Heart left ventricle (tissue), 16 donors: ENCODE measurements at regions not wholly inside any gene's neighbourhood (a gene's known extent, or its start where the extent isn't known, plus 50 kb on each side); places are given as distances from the start of the nearest gene placed in this dataset.
"Not testable (repeated sequence)": the region's sequence is repeated elsewhere in the genome, so short reads cannot be mapped to it uniquely, and the experiment has no call there.

Experiments
- ATAC-seq, 4 donors: fragments of 200-7000 bp; cut with Tn5 transposase; one replicate each; pipeline ENCODE4 v1.9.1; 2020 to 2022; ENCODE audit warnings: moderate library complexity in 4 of 4, mild to moderate bottlenecking in 3 of 4, moderate number of reproducible peaks in 1 of 4
- DNase-seq, 5 donors: peaks; one replicate each; pipeline ENCODE4 v3.0.0-alpha.2; 2020
- H3K27ac ChIP-seq, 12 donors: fragments of 200-600 bp; sonication (generic) in 4 of 12; one replicate each; pipeline versions ENCODE4 v1.5.0 to v1.8.0; 2016 to 2022; ENCODE audit warnings: mild to moderate bottlenecking in 2 of 12
- H3K27me3 ChIP-seq, 9 donors: fragments of 200-600 bp; sonication (generic) in 2 of 9; one replicate each; pipeline versions ENCODE4 v1.5.1 to v1.8.0; 2016 to 2022; ENCODE audit warnings: mild to moderate bottlenecking in 3 of 9
- H3K36me3 ChIP-seq, 9 donors: fragments of 200-600 bp; sonication (generic) in 2 of 9; one replicate each; pipeline versions ENCODE4 v1.5.0 to v1.8.0; 2018 to 2022; ENCODE audit warnings: mild to moderate bottlenecking in 2 of 9
- H3K4me1 ChIP-seq, 12 donors: fragments of 200-600 bp; sonication (generic) in 4 of 12; one replicate each; pipeline versions ENCODE4 v1.5.0 to v1.8.0; 2016 to 2022; ENCODE audit warnings: mild to moderate bottlenecking in 3 of 12
- H3K4me3 ChIP-seq, 12 donors: fragments of 200-600 bp; sonication (generic) in 4 of 12; one replicate each; pipeline versions ENCODE4 v1.5.0 to v1.8.0; 2017 to 2022; ENCODE audit warnings: mild to moderate bottlenecking in 9 of 12, moderate library complexity in 4 of 12
- H3K9me3 ChIP-seq, 12 donors: fragments of 200-600 bp; sonication (generic) in 4 of 12; one replicate each; pipeline versions ENCODE4 v1.5.0 to v1.8.0; 2016 to 2022; ENCODE audit warnings: mild to moderate bottlenecking in 1 of 12
- POLR2A ChIP-seq, 2 donors: fragments of 450-650 bp; IDR thresholded peaks; one replicate each; pipeline ENCODE4 v1.6.1; 2017; ENCODE audit warnings: antibody characterized with exemption in 2 of 2, mild to moderate bottlenecking in 2 of 2, moderate library complexity in 2 of 2
- WGBS, 4 donors: extraction: QIAGEN DNeasy Blood & Tissue Kit in 2 of 4; methylation state at CpG; one replicate each; pipeline versions ENCODE4 v1.1.5 to v1.1.7; 2013 to 2018; 5-methylcytosine and 5-hydroxymethylcytosine counted together
- intact Hi-C, 10 donors: fragments of 100-400 bp; cut with DNase I; formaldehyde crosslinking; loops; one replicate each; pipeline versions ENCODE4 v1.11.1 to v1.14.2; 2022
- TF ChIP-seq, protein P1 (sequence below), 12 donors: fragments of 200-600 bp; sonication (generic) in 4 of 12; IDR thresholded peaks; one replicate each; pipeline versions ENCODE4 v1.5.0 to v1.8.0; 2018 to 2022; ENCODE audit warnings: antibody characterized with exemption in 12 of 12, mild to moderate bottlenecking in 5 of 12
- donor health status: ischemic (EF 13 %, LVEDD 7.1; RV severe dilation, severe dysfunction).
- donor health status: healthy with polysubstance abuse.
- donor health status: DM: no; HTN: yes; CAD: no.
- donor health status: DM: no; HTN: no; CAD: no.
- donor health status: ischemic (EF 25% LVEDD 6.9; RV normal size, moderate dysfunction).
- donor health status: ischemic (EF 25% LVEDD 5.7; RV mildly dilated, moderate dysfunction).
- donor health status: healthy.
- donor health status: DM: yes; HTN: yes; CAD: no.
- donor health status: ischemic (EF 35%, LVEDD 5.7; RV mildly dilated, moderate dysfunction).
- donor health status: nonischemic (EF 11% LVEDD 7.7; RV severe dilation, severe dysfunction).
- donor health status: DM: yes; HTN: yes; CAD: no.
- donor health status: PGD.
- donor health status: ischemic (EF 29% LVEDD 5.4; RV normal size, mild dysfunction).
- donor health status: nonischemic (EF 23%, LVEDD 6.1; RV moderate dilation, normal function).

DNA sequence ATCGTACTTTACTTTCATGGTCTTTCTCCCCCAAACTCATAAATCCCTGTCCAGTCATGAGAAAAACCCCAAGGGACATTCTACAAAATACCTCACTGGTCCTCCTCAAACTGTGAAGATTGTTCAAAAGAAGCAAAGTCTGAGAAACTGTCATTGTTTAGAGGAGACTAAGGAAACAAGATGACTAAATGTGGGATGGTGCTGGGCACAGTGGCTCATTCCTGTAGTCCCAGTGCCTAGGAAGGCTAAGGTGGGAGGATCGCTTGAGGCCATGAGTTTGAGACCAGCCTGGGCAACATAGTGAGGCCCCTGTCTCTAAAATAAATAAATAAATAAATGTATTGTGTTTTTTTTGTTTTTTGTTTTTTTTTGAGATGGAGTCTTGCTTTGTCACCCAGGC is 74.2 kb upstream of the SCAF11 start:
- Histone ChIP-seq H3K36me3 (no peaks in the 10 kb centered on the region), H3K4me3 (no peak overlapping the region), H3K27ac (no peak overlapping the region), H3K27me3 (no peaks in the 10 kb centered on the region), H3K9me3 (peaks cover 0 to 17% (median 4%) of the 10 kb centered on the region in 12 donors), H3K4me1 (no peaks in the 10 kb centered on the region)
- WGBS, 4 donors = 88 to 93% (median 91%) methylated on average over 2 of the region's 2 CpGs
- TF ChIP-seq, protein P1, sequence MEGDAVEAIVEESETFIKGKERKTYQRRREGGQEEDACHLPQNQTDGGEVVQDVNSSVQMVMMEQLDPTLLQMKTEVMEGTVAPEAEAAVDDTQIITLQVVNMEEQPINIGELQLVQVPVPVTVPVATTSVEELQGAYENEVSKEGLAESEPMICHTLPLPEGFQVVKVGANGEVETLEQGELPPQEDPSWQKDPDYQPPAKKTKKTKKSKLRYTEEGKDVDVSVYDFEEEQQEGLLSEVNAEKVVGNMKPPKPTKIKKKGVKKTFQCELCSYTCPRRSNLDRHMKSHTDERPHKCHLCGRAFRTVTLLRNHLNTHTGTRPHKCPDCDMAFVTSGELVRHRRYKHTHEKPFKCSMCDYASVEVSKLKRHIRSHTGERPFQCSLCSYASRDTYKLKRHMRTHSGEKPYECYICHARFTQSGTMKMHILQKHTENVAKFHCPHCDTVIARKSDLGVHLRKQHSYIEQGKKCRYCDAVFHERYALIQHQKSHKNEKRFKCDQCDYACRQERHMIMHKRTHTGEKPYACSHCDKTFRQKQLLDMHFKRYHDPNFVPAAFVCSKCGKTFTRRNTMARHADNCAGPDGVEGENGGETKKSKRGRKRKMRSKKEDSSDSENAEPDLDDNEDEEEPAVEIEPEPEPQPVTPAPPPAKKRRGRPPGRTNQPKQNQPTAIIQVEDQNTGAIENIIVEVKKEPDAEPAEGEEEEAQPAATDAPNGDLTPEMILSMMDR (IDR thresholded peaks at IDR 0.05) = no peak
- TF ChIP-seq POLR2A (IDR thresholded peaks at IDR 0.05) = no peak
- intact Hi-C loops = no loop called here
- no peak for DNase-seq
- ATAC-seq = no peak

DNA sequence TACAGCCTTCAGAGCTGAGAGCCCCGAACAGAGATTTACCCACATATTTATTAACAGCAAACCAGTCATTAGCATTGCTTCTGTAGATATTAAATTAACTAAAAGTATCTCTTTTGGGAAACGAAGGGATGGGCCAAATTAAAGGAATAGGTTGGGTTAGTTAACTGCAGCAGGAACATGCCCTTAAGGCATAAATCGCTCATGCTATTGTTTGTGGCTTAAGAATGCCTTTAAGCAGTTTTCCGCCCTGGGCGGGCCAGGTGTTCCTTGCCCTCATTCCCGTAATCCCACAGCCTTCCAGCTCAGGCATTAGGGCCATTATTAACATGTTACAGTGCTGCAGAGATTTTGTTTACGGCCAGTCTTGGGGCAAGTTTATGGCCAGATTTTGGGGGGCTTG is 68.3 kb upstream of the SCAF11 start:
- intact Hi-C loops, H3K27ac ChIP-seq, H3K4me3 ChIP-seq, H3K27me3 ChIP-seq, DNase-seq, H3K4me1 ChIP-seq, ATAC-seq, H3K36me3 ChIP-seq: not testable (repeated sequence)
- H3K9me3 ChIP-seq = peaks cover 0 to 50% (median 8%) of the 10 kb centered on the region in 12 donors
- 90 to 92% (median 91%) methylated on average over 7 of the region's 7 CpGs for WGBS, 4 donors

DNA sequence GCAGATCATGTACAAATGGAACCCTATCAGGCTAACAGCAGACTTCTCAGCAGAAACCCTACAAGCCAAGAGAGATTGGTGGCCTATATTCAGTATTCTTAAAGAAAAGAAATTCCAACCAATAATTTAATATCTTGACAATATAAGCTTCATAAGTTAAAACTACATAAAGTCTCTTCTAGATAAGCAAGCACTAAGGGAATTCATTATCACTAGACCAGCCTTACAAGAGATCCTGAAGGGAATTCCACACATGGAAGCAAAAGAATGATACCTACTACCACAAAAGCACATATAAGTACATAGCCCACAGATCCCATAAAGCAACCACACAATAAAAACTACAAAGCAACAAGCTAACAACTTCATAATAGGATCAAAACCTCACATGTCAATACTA is 60.4 kb upstream of the SCAF11 start:
- Histone ChIP-seq H3K27me3 (no peaks in the 10 kb centered on the region), H3K4me1 (no peaks in the 10 kb centered on the region), H3K4me3 (no peak overlapping the region), H3K36me3 (no peaks in the 10 kb centered on the region), H3K9me3 (peaks cover 0 to 57% (median 22%) of the 10 kb centered on the region in 12 donors), H3K27ac (no peak overlapping the region)
- DNase-seq (no peak), ATAC-seq (no peak)
- TF ChIP-seq POLR2A (IDR thresholded peaks at IDR 0.05) = no peak
- TF ChIP-seq, protein P1 (IDR thresholded peaks at IDR 0.05) = no peak
- intact Hi-C loops = no loop called here

DNA sequence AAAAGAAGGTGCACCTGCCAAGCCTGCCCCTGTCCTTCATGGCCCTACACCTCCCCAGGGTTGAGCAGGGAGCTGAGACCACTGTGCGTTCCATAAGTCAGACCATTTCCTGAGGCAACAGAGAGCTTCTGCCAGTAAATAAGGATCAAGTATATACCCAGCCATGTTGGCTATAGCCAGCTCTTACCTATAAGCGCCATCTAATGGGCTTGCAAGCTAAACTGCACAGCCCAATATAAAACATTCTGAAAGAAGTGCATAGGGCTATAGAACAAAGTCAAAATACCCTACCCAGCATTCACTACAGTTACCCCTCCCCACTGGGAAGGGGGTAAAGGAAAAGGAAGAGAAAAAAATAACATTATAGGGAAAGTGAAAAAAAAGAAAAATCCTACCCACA is 59.3 kb upstream of the SCAF11 start:
- Histone ChIP-seq H3K36me3 (no peaks in the 10 kb centered on the region), H3K9me3 (peaks cover 0 to 55% (median 22%) of the 10 kb centered on the region in 12 donors), H3K27ac (no peak overlapping the region), H3K4me3 (no peak overlapping the region), H3K27me3 (no peaks in the 10 kb centered on the region), H3K4me1 (no peaks in the 10 kb centered on the region)
- intact Hi-C loops = no loop called here
- WGBS, 4 donors = 29 to 71% (median 67%) methylated on average over 2 of the region's 2 CpGs
- TF ChIP-seq, protein P1 (IDR thresholded peaks at IDR 0.05) = no peak
- TF ChIP-seq POLR2A (IDR thresholded peaks at IDR 0.05) = no peak
- no peak for ATAC-seq
- no peak for DNase-seq

DNA sequence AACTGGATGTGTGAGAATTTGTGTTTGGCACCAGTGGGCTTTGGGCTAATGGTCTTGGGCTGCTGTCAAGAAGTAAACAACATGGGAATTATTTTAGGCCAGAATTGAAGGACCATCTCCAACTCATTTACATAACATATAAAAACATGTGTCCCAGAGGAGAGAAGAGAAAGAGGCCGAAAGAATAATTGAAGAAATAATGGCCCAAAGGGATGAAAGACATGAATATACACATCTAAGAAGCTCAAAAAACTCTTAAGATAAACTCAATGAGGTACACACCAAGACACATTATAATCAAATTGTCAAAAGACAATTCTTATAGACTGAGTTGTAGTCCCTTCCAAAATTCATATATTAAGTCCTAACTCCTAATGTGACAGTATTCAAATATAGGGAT is 56.1 kb upstream of the SCAF11 start:
- Histone ChIP-seq H3K4me3 (no peak overlapping the region), H3K27ac (no peak overlapping the region), H3K36me3 (no peaks in the 10 kb centered on the region), H3K9me3 (peaks cover 0 to 56% (median 21%) of the 10 kb centered on the region in 12 donors), H3K27me3 (no peaks in the 10 kb centered on the region), H3K4me1 (no peaks in the 10 kb centered on the region)
- no peak for TF ChIP-seq POLR2A (IDR thresholded peaks at IDR 0.05)
- TF ChIP-seq, protein P1 (IDR thresholded peaks at IDR 0.05) = no peak
- DNase-seq (no peak), ATAC-seq (no peak)
- 84 to 88% (median 87%) methylated on average over 1 of the region's 1 CpG for WGBS, 4 donors
- intact Hi-C loops = no loop called here
